OCI-LY1 (cell line): ENCODE measurements at regions not wholly inside any gene's neighbourhood (a gene's known extent, or its start where the extent isn't known, plus 50 kb on each side); places are given as distances from the start of the nearest gene placed in this dataset.
A peak's percentile ranks its signal among the peaks of the same experiment; 100 is the strongest.

Experiments used
- H2AFZ ChIP-seq: fragments of 200-600 bp; sonication (generic), shearing (Covaris generic); 2 replicates; pipeline ENCODE4 v1.6.0; 2014; ENCODE audit warnings: antibody characterized with exemption, mild to moderate bottlenecking, low read length
- H3F3A ChIP-seq: fragments of 200-600 bp; sonication (generic), shearing (Covaris generic); 2 replicates; pipeline ENCODE4 v1.6.0; 2014; ENCODE audit warnings: mild to moderate bottlenecking, antibody characterized with exemption, low read length, moderate library complexity; ENCODE audit not compliant: insufficient read depth
- H3K27ac ChIP-seq: fragments of 200-600 bp; sonication (generic); 2 replicates; pipeline ENCODE4 v1.5.1; 2014; ENCODE audit warnings: low read length, mixed run types, mild to moderate bottlenecking, low read depth; ENCODE audit not compliant: poor library complexity, severe bottlenecking
- H3K27me3 ChIP-seq: fragments of 200-600 bp; sonication (generic); 2 replicates; pipeline ENCODE4 v1.6.0; 2014; ENCODE audit warnings: antibody characterized with exemption, mild to moderate bottlenecking, low read length, moderate library complexity; ENCODE audit not compliant: insufficient read depth
- H3K36me3 ChIP-seq: fragments of 200-600 bp; sonication (generic); 2 replicates; pipeline ENCODE4 v1.6.1; 2014; ENCODE audit warnings: mild to moderate bottlenecking, antibody characterized with exemption, low read length, moderate library complexity, mixed read lengths; ENCODE audit not compliant: insufficient read depth
- H3K4me1 ChIP-seq: fragments of 200-600 bp; sonication (generic); 2 replicates; pipeline ENCODE4 v1.5.1; 2014; ENCODE audit warnings: mild to moderate bottlenecking, low read length, moderate library complexity; ENCODE audit not compliant: insufficient read depth, severe bottlenecking
- H3K4me2 ChIP-seq: fragments of 200-600 bp; sonication (generic), shearing (Covaris generic); 2 replicates; pipeline ENCODE4 v1.6.1; 2014; ENCODE audit warnings: low read length
- H3K4me3 ChIP-seq: fragments of 200-600 bp; sonication (generic); 2 replicates; pipeline ENCODE4 v1.5.1; 2014; ENCODE audit warnings: low read length, low read depth, mild to moderate bottlenecking, mixed read lengths; ENCODE audit not compliant: poor library complexity, severe bottlenecking
- H3K79me2 ChIP-seq: fragments of 200-600 bp; shearing (Covaris generic); 2 replicates; pipeline ENCODE4 v1.6.1; 2016; ENCODE audit warnings: mixed run types, low read length, mixed read lengths; ENCODE audit not compliant: insufficient read depth
- H3K9ac ChIP-seq: fragments of 200-600 bp; sonication (generic), shearing (Covaris generic); 2 replicates; pipeline ENCODE4 v1.6.1; 2014; ENCODE audit warnings: mild to moderate bottlenecking, low read length, mixed read lengths
- H3K9me2 ChIP-seq: fragments of 200-600 bp; sonication (generic), shearing (Covaris generic); 2 replicates; pipeline ENCODE4 v1.6.1; 2014; ENCODE audit warnings: low read depth, mild to moderate bottlenecking, low read length, mixed read lengths
- H3K9me3 ChIP-seq: fragments of 200-600 bp; shearing (Covaris generic); 2 replicates; pipeline ENCODE4 v1.6.1; 2014; ENCODE audit warnings: low read length, mixed read lengths
- H4K20me1 ChIP-seq: fragments of 200-600 bp; sonication (generic), shearing (Covaris generic); 2 replicates; pipeline ENCODE4 v1.6.0; 2016; ENCODE audit warnings: mild to moderate bottlenecking, low read length; ENCODE audit not compliant: insufficient read depth
- EZH2 ChIP-seq: fragments of 200-600 bp; sonication (generic), shearing (Covaris generic); IDR thresholded peaks from 2 replicates; pipeline ENCODE4 v1.8.0; 2017; ENCODE audit warnings: borderline replicate concordance, mixed run types, mild to moderate bottlenecking, antibody characterized with exemption, low read length, moderate library complexity, mixed read lengths
- TF ChIP-seq, protein P1 (sequence below): fragments of 200-600 bp; sonication (generic), shearing (Covaris generic); IDR thresholded peaks from 2 replicates; pipeline ENCODE4 v1.5.1; 2017; ENCODE audit warnings: mild to moderate bottlenecking, antibody characterized with exemption, low read length, moderate library complexity, mixed read lengths

DNA sequence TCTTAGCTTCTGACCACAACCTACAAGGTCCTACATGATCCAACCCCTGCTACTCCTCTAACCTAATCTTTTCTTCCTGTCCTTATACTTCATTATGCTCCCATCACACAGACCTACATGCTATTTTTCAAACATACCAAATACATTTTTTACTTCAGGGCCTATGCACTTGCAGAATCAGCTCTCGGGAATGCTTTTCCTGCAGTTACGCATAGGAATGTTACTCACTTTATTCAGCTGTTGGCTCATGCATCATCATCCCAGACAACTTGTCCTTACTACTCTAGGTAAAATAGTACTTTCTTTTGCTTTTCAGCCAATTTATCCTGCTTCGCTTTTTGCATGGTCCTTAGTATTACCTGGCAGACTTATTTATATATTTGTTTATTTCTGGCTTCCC lies 105.6 kb downstream of the OXSM start:
- H3K27ac ChIP-seq = no peak overlapping the region
- no peak overlapping the region for H3K9ac ChIP-seq
- H3K79me2 ChIP-seq = no peaks in the 10 kb centered on the region
- no peaks in the 10 kb centered on the region for H3K27me3 ChIP-seq
- no peak overlapping the region for H2AFZ ChIP-seq
- H3K36me3 ChIP-seq = no peaks in the 10 kb centered on the region
- no peaks in the 10 kb centered on the region for H3K4me1 ChIP-seq
- no peaks in the 10 kb centered on the region for H3K9me3 ChIP-seq
- H4K20me1 ChIP-seq = no peaks in the 10 kb centered on the region
- no peak overlapping the region for H3K4me3 ChIP-seq
- no peak overlapping the region for H3K4me2 ChIP-seq
- H3F3A ChIP-seq = no peaks in the 10 kb centered on the region
- TF ChIP-seq, protein P1, sequence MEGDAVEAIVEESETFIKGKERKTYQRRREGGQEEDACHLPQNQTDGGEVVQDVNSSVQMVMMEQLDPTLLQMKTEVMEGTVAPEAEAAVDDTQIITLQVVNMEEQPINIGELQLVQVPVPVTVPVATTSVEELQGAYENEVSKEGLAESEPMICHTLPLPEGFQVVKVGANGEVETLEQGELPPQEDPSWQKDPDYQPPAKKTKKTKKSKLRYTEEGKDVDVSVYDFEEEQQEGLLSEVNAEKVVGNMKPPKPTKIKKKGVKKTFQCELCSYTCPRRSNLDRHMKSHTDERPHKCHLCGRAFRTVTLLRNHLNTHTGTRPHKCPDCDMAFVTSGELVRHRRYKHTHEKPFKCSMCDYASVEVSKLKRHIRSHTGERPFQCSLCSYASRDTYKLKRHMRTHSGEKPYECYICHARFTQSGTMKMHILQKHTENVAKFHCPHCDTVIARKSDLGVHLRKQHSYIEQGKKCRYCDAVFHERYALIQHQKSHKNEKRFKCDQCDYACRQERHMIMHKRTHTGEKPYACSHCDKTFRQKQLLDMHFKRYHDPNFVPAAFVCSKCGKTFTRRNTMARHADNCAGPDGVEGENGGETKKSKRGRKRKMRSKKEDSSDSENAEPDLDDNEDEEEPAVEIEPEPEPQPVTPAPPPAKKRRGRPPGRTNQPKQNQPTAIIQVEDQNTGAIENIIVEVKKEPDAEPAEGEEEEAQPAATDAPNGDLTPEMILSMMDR = no peak
- TF ChIP-seq EZH2 = no peak
- H3K9me2 ChIP-seq = no peaks in the 10 kb centered on the region

DNA sequence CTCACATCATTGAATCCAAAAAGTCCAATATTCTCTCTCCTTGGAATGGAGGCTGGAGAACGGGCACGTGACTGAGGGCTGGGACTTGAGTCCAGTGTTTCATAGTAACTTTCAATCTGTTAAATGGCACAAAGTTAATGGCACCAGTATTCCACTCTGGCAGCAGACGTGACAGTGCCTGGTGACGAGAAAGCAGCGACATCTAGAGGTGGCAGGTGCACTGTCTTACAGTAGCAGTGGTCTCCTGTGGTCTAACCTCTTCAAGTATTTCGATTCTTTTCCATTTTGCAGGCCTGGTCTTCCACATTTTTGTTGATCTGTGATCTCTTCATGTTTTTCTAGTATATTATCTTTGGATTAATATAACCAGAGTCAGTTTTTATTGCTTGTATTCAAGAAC lies 107.1 kb downstream of the OXSM start:
- Histone ChIP-seq H4K20me1 (no peaks in the 10 kb centered on the region), H3K9me3 (no peaks in the 10 kb centered on the region), H3K79me2 (no peaks in the 10 kb centered on the region), H3F3A (no peaks in the 10 kb centered on the region), H3K36me3 (no peaks in the 10 kb centered on the region), H3K9ac (no peak overlapping the region), H3K27ac (no peak overlapping the region), H3K4me1 (no peaks in the 10 kb centered on the region), H3K27me3 (no peaks in the 10 kb centered on the region), H2AFZ (no peak overlapping the region), H3K9me2 (no peaks in the 10 kb centered on the region), H3K4me2 (no peak overlapping the region), H3K4me3 (no peak overlapping the region)
- TF ChIP-seq, protein P1 = peak; percentile 82
- no peak for TF ChIP-seq EZH2

DNA sequence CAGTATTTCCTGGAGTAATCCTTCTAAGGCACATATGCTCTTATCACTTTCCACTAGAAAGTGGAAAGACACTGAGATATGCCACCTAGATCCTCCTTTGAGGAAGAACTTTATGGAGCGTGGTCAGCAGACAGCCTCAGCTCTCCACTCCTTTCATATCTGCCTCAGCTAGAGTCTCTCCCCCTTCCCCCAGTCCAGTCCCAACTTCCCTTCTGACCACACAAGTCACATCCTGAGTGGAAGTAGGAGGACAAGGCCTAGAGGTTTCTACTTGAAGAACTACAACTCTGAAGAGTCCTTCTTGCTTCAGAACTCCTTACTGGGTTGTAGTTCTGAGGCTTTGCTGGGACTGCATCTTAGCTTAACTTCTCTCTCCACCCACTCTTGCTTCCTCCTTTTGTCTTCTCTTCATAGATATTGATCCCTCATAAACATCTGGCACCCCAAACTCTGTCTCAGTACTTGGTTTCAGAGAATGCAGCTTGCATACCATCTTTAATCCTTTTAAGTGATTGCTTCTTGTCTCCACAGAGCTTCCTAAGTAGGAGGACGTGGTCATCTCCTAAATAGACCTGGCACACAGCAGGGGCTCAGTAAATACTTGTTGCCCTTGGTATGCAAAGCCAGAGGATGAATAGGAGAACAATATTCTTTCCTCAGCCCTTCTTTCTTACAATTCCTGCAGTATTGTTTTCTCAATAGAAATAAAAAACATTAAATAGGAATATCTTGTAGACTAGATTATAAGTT lies 109.6 kb downstream of the OXSM start:
- Histone ChIP-seq H3K4me1 (no peaks in the 10 kb centered on the region), H3K36me3 (no peaks in the 10 kb centered on the region), H3K9me2 (no peaks in the 10 kb centered on the region), H4K20me1 (no peaks in the 10 kb centered on the region), H3K9ac (no peak overlapping the region), H3K79me2 (no peaks in the 10 kb centered on the region), H3K9me3 (no peaks in the 10 kb centered on the region), H3K27me3 (no peaks in the 10 kb centered on the region), H3K4me2 (no peak overlapping the region), H3K4me3 (no peak overlapping the region), H3K27ac (no peak overlapping the region), H2AFZ (no peak overlapping the region), H3F3A (no peaks in the 10 kb centered on the region)
- TF ChIP-seq, protein P1 = no peak
- no peak for TF ChIP-seq EZH2
